ENCODE measurements at regions not wholly inside any gene's neighbourhood (a gene's known extent, or its start where the extent isn't known, plus 50 kb on each side); places are given as distances from the start of the nearest gene placed in this dataset.

DNA sequence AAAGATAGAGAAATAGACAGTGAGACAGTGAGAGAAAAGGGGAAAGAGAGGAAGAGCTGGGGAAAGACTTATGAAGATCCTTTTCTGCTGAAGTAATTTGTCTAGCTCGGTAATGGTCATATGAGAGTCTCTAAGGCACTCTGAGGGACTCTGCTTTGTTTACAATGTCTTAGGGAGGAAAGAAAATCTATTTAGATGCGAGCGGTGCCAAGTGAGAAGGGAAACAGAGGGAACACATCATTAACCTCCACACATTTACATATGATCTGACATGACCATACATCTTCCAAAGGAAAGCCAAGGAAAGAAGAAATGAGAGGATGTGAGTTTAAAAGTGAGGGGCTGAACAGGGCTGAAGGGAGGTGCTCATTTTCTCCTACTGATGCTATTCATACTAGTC is 862.3 kb upstream of the CITED2 start:
- TF ChIP-seq POLR2A (IDR thresholded peaks at IDR 0.05) (no peak), CTCF (IDR thresholded peaks at IDR 0.05) (no peak)
